ENCODE measurements at regions not wholly inside any gene's neighbourhood (a gene's known extent, or its start where the extent isn't known, plus 50 kb on each side); places are given as distances from the start of the nearest gene placed in this dataset.
"Not testable (repeated sequence)": the region's sequence is repeated elsewhere in the genome, so short reads cannot be mapped to it uniquely, and the experiment has no call there.

DNA sequence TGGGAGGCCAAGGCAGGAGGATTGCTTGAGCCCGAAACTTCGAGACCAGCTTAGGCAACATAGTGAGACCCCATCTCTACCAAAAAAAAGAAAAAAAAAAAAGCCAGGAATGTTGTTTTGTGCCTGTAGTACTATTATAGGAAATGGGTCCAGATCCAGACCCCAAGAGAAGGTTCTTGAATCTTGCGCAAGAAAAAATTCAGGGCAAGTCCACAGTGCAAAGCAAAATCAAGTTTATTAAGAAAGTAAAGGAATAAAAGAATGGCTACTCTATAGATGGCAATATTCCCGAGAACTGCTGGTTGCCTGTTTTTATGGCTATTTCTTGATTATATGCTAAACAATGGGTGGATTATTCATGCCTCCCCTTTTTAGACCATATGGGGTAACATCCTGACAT is 51.2 kb upstream of the RDX start:
- in situ Hi-C loops (cut with MboI; ENCODE audit: low sequenced_read_pairs) = no loop called here

DNA sequence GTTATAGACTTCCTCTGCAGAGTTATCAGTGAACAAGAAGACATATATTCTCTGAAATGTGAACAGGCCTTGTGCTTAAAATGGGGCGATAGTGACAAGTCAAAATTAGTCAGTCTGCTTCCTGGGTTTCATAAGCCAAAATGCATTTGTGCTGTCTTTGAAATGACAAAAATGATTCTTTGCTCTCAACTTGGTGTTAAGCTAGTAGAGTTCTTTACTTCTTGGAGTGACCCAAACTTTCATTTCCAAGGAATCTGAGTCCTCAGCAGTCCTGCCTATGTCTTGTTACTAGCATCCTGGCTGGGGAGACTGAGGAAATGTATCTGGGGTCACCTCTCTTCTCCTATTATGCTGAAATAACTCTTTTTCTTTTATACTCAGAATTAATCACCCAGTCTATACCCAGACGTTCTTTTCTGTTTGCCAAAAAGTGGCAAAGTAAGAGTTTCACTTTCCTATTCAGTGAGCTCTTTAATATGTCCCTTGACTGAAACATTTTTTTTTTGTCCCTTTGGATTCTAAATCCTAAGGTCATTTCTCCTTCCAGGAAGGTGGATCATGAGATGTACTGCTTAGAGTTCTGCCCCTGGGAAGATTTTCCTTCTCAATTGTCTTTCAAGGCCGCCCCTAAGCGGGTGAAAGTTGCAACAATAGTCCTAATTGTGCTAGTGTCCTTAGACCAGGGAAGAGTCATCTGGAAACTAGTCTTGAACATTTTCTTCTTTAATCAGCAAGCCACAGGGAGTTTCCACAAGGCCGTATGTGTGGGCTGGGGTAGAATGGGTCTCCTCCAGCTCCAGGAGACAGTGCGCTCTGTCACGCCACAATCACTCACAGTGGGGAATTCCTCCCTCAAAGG is 53.0 kb upstream of the RDX start:
- in situ Hi-C loops (cut with MboI; ENCODE audit: low sequenced_read_pairs) = no loop called here

DNA sequence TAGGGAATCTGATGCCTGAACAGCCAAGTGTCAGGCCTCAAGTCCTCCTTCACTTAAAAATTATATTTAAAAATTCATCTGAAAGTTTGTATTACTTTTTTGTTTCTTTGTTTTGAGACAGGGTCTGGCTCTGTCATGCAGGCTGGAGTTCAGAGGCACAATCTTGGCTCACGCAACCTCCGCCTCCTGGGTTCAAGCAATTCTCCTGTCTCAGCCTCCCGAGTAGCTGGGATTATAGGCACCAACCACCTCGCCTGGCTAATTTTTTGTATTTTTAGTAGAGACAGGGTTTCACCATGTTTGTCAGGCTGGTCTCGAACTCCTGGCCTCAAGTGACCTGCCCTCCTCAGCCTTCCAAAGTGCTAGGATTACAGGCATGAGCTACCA is 53.6 kb upstream of the RDX start:
- in situ Hi-C loops (cut with MboI; ENCODE audit: low sequenced_read_pairs) = not testable (repeated sequence)

DNA sequence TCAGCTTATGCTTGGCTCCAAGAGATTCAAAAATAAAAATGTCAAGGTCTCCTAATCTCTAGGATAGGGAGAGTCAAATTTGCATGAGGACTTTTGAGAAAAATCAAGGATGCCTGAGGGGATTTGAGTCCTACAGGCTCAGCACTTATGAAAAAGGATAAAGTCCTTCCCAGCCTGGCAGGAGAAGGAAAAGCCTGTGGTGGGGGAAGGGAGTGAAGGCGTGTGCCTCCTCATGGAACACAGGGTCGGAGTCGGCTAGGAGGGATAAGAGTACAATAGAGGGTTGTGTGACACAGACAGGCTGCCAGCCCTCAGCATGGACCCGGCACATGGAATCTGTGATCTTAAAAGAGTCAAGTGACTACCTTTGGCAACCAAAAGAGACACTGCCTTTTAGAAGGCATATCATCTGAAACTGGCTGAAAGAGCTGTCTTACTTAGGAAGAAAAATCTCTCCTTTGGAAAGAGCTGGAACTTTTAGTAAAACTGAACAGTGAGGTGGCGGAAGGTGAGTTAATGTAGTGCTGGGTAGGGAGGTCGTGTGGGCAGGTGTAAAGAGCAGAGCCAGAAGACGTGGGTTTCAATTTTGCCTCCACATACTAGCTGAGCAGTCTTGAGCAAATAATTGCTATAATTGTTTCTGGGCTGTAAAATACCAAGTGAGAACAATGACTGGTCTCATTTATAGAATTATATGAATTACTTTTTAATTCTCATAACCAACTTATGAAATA is 58.8 kb upstream of the RDX start:
- in situ Hi-C loops (cut with MboI; ENCODE audit: low sequenced_read_pairs) = no loop called here

DNA sequence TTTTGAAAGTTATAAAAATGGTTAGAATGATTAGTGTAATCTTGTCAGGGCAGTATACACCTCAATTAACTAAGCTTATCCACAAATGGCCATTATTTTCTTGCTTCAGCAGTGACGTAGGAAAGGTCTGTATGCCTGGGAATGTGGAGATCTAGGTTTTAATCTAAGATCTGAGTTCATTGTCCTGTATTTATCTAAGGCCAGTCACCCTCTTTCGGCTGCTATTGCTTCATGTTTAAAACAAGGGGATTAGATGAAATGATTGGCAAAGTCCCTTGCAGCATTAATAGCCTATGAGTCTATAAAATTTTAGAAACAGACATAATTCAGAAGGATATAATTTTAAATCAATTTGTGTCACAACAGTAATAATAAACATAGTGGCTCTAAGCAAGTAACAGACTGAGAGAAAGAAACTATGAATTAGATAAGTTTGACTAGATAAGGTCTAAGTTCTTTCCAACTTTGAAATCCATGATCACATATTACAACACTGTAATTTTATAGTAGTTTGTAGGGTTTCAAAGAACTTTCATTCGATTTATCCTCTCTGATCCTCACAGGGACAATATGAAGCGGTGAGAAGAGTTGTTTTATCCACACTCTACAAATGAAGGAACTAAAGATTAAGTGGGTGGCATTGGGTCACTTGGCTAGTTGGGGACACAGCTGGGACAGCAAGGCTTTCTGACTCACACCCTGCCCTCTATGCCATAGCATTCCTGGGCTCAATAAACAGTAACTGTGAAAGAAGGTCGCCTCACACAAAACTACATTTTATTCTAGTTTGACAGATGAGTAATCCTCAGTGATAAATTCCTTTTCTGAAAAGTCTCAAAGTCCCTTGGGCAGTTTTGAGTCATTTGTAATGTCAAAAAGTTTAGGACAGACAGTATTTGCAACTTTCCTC is 60.6 kb upstream of the RDX start:
- in situ Hi-C loops (cut with MboI; ENCODE audit: low sequenced_read_pairs) = no loop called here

DNA sequence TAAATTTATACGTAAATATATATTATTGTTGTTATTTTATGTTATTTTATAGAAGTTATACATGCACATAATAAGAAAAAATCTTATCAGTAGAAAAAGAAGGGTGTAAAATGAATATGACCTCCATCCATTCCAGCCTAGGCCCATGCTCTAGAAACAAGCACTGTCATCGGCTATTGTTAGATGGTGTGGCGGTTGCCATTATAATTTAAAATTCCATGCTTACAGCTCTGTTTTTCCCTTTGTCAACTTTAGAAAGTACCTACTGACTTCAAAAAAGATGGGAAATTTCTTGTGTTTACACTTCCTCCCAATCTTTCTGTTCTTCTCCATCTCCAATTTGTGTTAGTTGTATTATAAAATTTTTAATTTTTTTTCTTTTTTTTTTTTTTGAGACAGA is 61.9 kb upstream of the RDX start:
- in situ Hi-C loops (cut with MboI; ENCODE audit: low sequenced_read_pairs) = no loop called here

DNA sequence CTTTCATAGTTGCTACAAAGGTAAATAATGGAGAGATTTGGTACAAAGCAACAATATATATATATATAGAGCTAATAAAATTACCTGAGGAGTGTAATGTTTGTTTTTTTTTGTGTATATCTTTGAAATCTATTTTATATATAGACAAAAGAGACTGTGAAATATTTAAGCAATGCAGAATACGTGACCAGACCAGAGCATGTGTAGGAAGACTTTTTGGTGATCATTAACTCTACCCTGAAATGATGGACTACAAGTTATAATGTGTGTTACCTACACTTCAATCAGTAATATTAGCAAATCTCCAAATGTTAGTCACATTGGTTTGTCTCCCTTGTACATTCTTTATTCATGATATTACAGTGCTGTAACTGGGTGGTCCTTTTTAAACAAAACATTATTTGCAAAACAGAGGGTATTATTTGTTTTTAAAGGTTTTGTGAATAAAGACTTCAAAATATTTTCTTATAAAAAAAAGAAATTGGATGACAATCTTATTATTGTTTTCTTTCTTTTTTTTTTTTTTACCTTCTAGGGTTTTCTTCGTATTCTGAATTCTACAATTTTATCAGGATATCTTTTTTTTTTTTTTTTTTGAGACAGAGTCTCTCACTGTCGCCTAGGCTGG is 64.5 kb upstream of the RDX start:
- in situ Hi-C loops (cut with MboI; ENCODE audit: low sequenced_read_pairs) = not testable (repeated sequence)

DNA sequence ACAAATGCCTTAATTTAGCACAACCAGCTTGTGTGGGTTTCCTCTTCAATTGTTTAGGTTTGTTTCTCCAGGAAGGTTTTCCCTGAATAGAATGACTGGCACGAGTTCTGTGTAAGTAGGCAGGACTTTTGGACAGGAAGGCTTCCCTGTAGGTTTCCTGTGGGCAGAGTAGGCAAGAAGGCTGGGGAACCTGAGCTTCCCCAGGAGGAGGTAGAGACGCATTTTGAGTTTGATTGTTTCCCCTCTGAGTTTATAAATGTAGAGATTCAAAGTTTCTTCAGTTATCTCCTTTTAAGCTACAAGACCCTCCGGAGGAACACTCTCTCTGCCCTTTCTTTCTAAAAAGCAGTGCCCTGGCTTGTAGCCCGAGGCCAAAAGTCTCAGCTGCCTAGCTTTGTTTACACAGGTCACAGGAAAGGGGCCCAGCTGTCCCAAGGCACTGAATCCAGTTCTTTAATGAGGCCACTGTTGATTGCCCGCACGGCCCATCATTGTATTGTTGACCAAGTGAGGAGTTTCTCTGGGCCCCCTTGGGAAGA is 66.6 kb upstream of the RDX start:
- in situ Hi-C loops (cut with MboI; ENCODE audit: low sequenced_read_pairs) = no loop called here

DNA sequence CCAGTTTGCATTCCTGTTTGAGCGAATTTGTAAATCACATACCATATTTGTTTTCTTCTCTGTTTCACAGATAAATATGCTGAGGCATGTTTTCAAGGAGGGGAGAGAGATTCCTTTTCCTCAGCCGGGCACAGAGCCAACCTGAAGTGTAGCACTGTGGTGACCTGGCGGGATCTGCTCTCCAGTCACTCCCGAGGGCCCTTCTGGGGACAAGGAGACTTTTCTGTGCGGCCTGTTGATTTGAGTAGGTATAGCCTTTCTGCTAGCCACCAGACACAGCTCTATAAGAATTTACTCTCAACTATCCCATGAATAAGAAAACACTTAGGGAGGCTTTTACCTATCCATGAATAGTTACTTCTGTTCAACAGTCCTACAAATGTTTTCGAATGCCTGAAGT is 63.5 kb upstream of the FDX1 start:
- in situ Hi-C loops (cut with MboI; ENCODE audit: low sequenced_read_pairs) = no loop called here

DNA sequence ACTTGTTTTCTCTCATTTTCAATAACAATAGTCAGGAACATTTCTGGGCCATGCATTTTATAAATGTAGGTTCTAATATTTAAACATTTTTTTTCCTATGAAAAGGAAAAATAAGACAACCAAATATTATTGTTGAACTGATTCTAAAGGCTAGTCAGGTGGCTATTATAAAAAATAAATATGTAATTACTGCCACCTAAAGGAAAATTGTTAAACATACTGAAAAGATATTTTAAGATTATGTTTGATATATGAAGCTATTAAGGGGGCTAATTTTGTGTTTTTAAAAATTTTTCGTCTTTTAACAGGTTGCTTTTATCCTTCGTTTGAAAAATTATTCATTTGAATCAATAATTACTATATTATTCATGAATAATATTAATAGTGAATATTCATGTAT is 62.2 kb upstream of the FDX1 start:
- in situ Hi-C loops (cut with MboI; ENCODE audit: low sequenced_read_pairs) = no loop called here

DNA sequence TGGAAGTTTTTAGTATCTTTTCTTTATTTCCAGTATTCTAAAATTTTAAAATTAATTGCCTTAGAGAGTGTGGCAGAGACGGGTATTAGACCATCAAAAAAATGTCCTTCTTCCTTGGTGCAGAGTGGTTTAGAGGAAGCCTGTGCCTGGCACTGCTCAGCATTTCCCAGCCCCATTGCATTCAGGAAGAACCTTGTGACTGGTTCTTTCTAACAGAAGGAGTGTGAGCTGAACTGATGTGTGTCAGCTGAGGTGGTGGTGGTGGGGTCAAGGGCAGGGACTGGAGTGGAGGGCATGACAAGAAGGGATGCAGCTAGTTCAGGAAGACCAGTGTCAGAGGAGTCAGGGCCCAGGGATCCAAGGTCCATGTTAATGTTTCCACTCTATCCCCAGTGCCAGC is 58.7 kb upstream of the FDX1 start:
- in situ Hi-C loops (cut with MboI; ENCODE audit: low sequenced_read_pairs) = no loop called here

DNA sequence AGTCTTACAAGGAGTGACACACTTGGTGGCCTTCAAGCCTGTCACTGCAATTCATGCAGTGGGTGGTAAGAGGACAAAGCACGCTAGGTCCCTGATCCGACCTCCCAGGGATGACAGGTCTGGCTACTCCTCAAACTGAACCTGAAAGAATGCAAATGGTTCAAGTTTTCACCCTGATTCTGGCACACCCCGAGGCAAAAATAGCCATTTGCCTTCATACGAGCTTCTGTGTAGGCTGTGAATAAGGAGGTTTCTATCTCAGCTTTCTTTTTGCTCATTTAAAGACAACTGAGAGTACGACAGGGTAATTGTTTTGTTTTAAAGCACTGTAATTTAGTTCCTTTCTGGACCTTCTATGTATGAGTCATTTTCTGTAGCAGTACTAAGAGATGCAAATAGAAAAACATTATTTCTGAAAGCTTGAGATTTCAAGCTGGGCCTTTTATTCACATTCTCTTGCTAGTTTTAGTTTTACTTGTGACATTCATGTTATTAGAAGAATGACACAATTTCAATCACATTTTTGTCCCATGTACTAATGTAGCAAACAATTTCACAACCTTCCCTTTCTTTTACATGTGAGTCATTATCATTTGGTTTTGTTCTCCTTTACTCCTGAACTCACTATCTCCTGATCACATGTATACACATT is 56.6 kb upstream of the FDX1 start:
- in situ Hi-C loops (cut with MboI; ENCODE audit: low sequenced_read_pairs) = no loop called here

DNA sequence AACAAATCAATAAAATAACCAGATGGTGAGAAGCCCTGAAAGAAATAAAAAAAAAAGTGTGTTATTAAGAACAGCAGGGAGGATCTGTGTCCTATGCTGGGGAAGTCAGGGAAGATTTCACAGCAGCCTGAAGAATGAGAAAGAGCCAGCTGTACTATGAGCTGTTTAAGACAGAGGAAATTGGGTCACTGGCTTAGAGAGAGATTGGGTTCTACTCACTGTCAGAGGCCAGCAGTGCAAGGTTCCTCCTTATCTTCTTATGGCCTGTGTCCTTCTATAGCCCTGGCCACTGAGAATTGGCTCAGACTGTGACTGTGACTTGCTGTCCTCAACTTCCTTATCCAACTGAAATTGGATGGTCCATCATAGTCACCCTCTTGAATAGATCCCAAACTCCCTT is 54.8 kb upstream of the FDX1 start:
- in situ Hi-C loops (cut with MboI; ENCODE audit: low sequenced_read_pairs) = loop anchor here (25.0 kb wide), 1 partner anchor 163 kb away; no protein-coding TSS in a partner anchor

DNA sequence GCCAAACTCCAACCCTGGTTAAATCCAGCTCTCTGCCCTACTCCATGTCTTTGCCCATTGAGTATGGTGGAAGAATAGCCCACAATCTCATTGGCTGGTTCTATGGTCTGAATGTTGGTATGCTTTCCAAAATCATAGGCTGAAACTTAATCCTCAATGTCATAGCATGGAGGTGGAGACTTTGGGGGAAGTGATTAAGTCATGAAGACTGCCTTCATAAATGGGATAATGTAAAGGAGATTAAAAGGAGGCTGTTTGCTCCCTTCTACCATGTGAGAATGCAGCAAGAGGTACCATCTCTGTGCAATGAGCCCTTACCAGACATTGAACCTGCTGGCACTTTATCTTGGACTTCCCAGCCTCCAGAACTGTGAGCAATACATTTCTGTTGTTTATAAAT is 54.4 kb upstream of the FDX1 start:
- in situ Hi-C loops (cut with MboI; ENCODE audit: low sequenced_read_pairs) = loop anchor here (25.0 kb wide), 1 partner anchor 163 kb away; no protein-coding TSS in a partner anchor

DNA sequence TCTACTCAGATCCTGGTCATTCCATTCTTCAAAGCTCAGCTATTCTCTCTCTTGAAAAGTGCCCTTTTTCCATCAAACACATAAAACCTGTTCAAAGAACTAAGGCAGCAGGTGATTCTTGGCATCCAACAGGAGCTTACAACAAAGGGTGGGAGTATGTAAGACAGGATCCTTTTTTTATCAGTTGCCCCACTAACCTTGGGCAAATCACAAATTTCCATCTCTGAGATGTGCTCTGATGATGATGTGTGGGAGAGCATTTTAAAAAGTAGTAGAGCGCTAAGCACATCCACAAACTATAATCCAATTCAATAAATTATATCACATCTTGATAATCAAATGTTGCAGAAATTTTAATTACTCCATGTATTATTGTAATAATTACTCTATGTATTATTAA is 53.7 kb upstream of the FDX1 start:
- in situ Hi-C loops (cut with MboI; ENCODE audit: low sequenced_read_pairs) = loop anchor here (25.0 kb wide), 1 partner anchor 164 kb away; no protein-coding TSS in a partner anchor

DNA sequence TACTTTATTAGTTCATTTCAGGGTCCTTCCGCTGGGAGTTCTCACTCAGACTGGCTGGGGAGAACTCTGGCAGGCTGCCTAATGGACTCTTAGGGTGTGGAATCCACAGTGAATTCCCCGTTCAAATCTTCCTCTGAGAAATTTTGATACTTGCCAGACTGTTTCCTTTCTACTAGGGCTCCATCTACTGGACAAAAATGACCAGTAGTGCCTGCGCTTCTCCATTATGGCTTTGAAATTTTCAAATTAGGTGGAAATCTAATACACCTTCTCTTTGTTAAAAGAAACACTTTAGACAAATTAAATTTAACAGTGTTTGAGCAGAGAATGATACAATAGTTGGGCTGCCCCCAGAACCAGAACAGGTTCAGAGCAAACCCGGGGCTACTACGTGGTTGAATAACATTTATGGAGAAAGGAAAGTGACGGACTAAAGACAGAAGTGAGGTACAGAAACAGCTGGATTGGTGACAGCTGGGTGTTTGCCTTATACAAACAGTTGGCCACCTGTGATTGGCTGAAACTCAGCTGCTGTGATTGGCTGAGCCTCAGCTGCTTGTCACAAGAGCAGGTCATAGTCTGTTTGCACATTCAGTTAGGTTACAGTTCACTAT is 52.9 kb upstream of the FDX1 start:
- in situ Hi-C loops (cut with MboI; ENCODE audit: low sequenced_read_pairs) = loop anchor here (25.0 kb wide), 1 partner anchor 165 kb away; no protein-coding TSS in a partner anchor

DNA sequence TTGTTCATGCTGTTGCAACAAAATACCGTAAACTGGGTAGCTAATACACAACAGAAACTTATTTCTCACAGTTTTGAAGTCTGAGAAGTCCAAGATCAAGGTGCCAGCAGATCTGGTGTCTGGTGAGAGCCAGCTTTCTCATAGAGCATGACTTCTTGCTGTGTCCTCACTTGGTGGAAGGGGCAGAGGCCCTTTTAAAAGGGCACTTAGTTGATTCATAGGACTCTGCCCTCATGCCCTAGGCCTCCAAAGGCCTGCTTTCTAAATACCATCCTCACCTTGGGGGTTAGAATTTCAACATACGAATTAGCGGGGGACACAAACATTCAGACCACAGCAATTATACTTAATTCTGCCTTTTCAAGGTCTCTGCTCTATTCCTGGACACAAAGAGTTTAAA is 52.3 kb upstream of the FDX1 start:
- in situ Hi-C loops (cut with MboI; ENCODE audit: low sequenced_read_pairs) = loop anchor here (25.0 kb wide), 1 partner anchor 165 kb away; no protein-coding TSS in a partner anchor

DNA sequence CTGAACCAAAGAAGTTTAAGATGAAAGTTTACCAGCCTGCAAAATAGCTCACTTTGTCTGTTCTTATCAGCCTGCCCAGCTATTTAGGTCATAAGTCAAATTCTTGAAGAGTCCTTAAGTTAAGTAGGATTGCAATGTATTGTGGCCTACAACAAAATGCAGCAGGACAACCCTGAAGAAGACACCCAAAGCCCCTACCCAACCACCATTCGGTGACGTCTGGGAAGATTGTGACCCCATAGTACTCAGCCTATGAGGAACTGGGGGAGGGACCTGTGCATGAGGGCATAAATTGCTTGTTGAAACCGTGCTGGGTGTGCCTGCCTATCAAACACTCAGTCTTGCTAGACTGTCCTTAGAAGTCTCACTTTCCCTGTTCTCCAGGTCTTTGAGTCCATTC is 50.5 kb upstream of the FDX1 start:
- in situ Hi-C loops (cut with MboI; ENCODE audit: low sequenced_read_pairs) = loop anchor here (25.0 kb wide), 1 partner anchor 167 kb away; no protein-coding TSS in a partner anchor

DNA sequence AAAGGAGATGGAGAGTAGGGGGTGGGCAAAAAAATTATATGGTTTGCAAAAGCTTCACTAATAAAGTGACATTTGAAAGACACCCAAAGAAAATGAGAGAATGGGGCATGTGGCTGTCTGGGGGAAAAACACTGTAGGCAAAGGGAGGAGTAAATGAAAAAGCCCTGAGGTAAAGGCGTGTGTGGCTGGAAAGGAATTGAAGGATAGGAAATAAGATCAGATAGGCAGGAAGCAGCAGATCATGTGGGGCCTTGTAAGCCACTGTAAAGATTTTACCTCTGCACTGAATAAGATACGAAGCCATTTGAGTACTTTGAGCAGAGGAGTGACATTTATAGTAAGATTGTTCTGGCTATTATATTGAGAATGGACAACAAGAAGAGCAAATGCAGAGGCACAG is 49.8 kb upstream of the FDX1 start:
- in situ Hi-C loops (cut with MboI; ENCODE audit: low sequenced_read_pairs) = loop anchor here (25.0 kb wide), 1 partner anchor 168 kb away; no protein-coding TSS in a partner anchor
